ENCODE measurements at regions not wholly inside any gene's neighbourhood (a gene's known extent, or its start where the extent isn't known, plus 50 kb on each side); places are given as distances from the start of the nearest gene placed in this dataset.
"Not testable (repeated sequence)": the region's sequence is repeated elsewhere in the genome, so short reads cannot be mapped to it uniquely, and the experiment has no call there.

GRCh38 chr15:99455789-99456160 is 110.0 kb upstream of the MEF2A start:
- no peak for DNase-seq (ENCODE audit: low read depth)

- no peak for DNase-seq (ENCODE audit: low read depth)
Measured at GRCh38 chr15:99464137-99464536, 101.6 kb upstream of the MEF2A start.

DNA sequence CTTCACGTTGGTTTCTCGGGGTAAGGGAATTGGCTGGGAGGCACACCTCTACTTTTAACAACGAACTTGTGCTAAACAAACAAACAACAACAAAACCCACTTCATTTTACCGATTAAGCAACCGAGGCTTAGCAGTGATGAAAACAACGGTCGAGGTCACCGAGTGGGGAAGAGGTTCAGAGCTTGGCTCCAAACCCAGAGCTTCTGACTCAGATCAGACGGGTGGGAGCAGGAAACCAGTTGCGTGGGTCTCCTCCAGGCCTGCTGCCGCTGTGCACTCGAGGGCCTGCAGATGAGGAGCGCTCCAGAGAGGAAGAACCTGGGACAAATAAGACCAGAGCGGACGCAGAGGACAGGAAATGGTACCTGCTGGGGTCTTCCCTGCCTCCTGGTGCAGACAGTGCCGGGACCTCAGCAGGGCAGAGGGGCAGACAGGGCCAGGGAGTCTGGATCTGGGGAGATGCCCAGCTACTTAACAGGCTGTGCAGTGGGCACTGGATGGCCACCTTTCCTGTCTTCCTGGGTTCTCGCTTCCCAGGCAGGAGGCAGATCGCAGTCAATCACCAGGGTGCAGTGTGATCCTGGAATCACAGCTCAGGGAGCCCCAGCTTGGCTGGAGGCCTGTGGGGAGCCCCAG is 99.0 kb upstream of the MEF2A start:
- DNase-seq (ENCODE audit: low read depth): no peak

DNA sequence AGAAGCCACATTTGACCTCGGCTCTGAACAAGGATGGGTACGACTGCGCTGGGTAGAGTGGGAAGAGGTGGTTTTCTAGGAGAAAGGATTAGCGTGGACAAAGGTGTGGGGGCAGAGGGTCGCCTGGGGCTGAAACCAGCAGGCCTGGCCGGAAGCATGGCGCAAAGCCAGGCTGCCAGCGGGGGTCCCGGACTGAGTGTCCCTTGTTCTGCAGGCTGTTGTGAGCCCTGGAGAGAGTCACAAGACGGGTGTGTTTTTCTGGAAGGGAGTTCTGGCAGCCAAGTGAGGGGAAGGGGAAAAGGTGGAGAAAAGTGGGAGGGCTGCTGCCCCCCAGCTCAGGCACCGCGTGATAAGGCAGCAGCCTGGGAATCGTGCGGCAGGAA is 98.5 kb upstream of the MEF2A start:
- no peak for DNase-seq (ENCODE audit: low read depth)

DNA sequence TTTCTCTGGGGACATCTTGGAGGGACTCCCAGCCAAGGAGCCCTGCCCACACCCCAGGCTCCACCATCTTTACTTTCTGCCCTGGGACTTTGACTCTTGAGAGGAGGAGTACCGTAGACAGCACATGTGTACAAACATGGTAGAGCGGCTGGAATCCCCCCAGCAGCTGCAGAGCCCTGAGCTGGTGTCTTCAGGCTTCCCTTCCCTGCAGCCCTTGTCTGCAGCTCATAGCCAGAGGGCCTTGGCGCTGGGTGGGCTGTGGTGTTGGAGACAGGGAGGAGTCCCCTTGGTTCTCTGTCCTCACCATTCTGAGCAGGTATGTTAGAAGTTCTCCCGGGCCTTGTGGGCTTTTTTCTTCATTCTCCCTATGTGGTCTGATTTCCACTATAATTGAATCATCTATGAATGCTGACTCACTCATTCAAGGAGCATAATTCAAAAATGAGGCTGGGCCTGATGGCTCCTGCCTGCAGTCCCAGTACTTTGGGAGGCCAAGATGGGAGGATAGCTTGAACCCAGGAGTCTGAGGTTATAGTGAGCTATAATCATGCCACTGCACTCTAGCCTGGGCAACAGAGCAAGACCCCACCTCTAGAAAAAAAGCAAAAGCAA is 97.8 kb upstream of the MEF2A start:
- no peak for DNase-seq (ENCODE audit: low read depth)

DNA sequence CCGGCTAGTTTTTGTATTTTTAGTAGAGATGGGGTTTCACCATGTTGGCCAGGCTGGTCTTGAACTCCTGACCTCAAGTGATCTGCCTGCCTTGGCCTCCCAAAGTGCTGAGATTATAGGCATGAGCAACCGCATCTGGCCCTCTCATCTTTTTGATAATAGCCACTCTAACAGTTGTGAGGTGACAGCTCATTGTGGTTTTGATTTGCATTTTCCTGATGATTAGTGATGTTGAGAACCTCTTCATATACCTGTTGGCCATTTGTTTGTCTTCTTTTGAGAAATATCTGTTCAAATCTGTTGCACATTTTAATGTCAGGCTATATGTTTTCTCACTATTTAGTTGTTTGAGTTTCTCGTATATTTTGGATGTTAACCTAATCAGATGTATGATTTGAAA is 95.6 kb upstream of the MEF2A start:
- not testable (repeated sequence) for DNase-seq (ENCODE audit: low read depth)

- DNase-seq (ENCODE audit: low read depth): no peak
Measured at GRCh38 chr15:99472416-99473145, 93.2 kb upstream of the MEF2A start.

GRCh38 chr15:99473981-99474906 is 91.5 kb upstream of the MEF2A start:
- DNase-seq (ENCODE audit: low read depth): no peak

- no peak for DNase-seq (ENCODE audit: low read depth)
Measured at GRCh38 chr15:99474909-99475753, 90.7 kb upstream of the MEF2A start.

DNA sequence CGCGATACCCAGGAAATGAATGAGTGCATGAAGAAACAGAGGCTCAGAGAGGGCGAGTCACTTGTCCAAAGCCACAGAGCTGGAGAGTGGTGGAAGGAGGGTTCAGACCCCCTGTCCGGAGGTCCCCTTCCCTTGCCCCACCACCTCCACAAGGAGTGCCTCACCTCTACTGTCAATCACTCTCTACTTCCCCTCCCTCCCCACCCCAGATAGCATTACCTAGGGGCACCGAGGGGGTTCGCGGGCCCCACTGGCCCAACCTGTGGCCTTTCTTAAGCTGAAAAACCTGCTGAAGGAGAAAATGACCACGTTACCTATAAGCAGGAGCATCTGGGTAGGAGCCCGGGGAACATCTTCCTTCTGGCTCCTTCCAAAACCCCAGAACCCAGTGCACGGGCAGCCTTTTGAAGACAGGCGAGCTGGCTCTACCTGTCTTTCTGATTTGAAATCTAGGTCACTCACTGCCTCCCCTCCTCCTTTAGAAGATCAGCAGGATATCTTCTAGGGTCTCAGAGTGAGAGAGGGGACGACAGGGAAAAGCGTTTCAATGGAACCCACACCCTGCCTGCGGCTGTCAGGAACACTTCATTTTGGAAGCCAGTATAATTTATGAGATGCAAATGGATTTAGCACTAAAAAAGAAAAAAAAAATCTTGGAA is 89.9 kb upstream of the MEF2A start:
- no peak for DNase-seq (ENCODE audit: low read depth)

DNA sequence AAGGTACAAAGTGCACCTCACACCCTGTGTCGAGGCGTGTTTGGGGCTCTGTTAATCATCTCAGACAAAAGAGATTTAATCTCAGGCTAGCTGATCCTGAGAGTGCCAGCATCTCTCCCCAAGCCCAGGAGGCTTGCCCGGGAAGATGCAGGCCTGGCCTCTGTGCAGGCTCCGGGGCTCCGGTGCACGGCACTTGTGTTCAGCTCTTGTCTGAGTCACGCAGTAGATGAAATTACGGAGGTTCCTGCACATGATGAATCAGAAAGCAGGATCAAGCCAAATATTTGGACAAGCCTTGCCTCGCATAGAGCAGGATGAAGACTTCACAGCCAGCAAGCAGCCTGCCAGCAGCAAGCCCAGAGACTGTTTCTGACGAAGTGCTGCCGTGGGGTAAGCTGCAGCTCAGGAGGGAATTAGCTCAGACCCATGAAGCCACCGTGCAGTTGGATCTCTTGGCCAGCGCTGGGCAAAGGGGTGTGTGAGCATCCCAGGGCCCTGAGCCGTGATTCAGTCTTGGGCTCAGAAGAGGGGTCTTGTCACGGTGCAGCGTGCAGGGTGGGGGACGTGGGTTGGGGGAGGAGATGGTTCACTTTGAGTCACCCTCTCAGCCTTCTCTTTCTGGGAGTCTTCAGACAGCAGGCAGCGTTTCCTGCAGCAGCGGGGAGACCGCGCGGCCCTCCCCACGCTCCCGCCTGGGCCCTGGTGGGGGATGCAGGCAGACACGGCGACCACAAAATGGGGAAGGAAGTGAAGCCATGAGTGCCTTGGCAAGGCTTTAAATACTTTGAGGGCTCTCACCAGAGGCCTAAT is 89.2 kb upstream of the MEF2A start:
- DNase-seq (ENCODE audit: low read depth): peak; percentile 21

DNA sequence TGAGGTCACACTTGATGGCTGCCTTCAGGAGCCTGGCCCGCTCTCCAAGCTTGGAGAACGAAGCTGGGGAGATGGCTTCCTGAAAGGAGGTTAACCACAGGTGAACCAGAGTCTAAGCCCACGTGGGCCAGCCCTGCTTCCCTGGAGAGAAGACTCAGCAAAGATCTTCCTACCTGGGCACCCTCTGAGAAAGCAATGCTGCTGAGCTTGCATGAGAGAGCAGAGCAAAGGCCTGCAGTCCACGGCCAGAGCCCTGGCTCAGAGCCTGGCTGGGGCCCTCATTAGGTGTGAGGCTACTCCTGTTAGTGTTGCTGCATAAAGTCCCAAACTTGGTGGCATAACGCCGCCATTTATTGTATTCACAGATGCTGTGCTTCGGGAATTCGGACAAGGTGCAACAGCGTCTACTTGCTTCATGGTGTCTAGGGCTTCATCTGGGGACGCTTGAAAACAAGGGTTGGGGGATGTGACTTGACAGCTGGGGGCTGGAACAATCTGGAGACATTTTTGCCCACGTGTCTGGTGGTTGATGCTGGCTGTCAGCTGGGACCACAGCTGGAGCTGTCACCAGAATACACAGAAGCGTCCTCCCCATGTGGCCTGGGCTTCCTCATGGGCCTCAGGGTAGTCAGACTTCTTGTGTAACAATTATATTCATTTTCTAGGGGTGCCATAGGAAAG is 87.9 kb upstream of the MEF2A start:
- no peak for DNase-seq (ENCODE audit: low read depth)

GRCh38 chr15:99478977-99479376 is 86.8 kb upstream of the MEF2A start:
- no peak for DNase-seq (ENCODE audit: low read depth)

DNA sequence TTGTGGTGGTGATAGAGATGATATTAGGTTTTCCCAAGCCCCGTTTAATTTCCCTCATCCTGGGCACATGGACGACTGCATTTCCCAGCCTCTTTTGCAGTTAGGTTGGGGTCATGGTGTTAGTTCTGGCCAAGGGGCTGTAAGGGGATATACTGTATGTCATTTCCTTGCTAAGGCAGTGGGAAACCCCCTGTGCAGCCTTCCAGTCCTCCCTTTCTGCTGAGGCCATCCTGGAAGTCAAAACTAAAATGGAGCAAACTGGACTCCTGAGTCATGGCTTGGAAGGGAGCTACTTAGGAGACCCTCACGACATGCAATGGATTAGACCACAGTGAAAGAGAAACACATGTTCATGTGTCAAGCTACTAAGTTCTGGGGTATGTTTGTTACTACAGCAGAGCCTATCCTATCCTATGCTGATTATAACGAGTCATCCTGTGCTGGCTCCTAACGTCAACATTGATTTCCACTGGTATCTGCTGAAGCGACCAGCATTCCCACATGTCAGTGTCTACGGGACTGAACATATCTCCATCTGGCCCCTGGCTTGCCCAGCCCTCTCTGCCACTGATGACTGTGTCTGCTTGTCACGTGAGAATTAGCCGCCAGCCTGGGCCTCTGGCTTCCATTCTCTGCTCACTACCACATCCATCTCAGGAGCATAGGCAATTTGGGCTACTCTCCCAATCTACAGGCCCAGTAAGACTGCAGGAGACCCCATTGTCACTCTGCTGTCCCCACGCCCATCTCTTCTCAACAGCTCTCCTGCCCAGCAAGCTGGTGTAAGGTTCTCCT is 85.6 kb upstream of the MEF2A start:
- DNase-seq (ENCODE audit: low read depth): no peak

DNA sequence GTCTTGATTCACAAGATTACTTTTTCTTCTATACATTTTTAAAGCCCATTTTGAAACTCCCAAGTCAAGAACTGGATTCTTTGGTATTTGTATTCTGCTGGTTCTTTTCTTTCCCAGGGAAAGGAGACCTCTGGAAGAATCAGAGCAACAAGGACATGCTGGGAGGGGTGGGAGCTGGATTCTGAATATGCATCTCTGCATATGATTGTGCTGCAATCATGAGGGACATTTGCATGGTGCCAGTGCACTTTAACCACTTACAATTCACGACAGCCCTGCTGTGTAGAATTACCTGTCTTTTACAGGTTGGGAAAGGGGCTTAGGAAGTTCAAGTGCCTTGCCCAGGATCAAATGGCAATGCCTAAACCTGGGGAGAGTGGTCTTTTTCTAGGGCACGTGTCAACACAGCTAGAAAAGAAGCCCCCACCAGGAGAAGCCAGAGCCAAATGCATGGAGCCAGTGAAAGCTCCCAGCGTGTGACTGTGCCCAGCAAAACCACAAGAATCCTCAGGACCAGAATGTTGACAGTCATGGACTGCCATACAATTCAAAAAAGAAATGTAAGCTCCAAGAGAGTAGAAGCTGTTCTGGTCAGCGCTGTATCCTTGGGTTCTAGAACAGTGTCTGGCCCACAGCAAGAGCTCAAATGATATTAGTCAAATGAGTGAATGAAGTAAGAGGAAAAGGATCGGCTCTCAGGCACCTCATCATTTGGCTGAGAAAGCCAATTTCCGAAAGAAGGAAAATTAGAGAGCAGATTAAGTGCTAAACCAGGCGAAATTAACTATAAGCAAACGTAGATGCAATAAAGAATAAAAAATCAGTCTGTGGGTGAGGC is 84.5 kb upstream of the MEF2A start:
- DNase-seq (ENCODE audit: low read depth): no peak

DNA sequence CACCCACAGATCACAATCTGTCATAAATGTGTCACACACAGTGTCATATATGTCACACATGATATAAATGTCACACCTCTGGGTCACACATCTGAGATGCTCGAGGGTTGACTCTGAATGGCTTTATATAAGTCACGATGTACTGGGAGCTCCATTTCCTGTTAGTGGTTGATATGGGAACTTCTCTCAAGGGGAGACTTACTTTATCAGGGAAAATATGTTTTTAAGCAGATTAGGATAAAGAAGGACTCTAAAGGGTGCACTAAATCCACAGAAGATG is 83.9 kb upstream of the MEF2A start:
- DNase-seq (ENCODE audit: low read depth): no peak

GRCh38 chr15:99482993-99483392 is 82.8 kb upstream of the MEF2A start:
- no peak for DNase-seq (ENCODE audit: low read depth)
